ENCODE measurements at regions not wholly inside any gene's neighbourhood (a gene's known extent, or its start where the extent isn't known, plus 50 kb on each side); places are given as distances from the start of the nearest gene placed in this dataset.
"Not testable (repeated sequence)": the region's sequence is repeated elsewhere in the genome, so short reads cannot be mapped to it uniquely, and the experiment has no call there.

DNA sequence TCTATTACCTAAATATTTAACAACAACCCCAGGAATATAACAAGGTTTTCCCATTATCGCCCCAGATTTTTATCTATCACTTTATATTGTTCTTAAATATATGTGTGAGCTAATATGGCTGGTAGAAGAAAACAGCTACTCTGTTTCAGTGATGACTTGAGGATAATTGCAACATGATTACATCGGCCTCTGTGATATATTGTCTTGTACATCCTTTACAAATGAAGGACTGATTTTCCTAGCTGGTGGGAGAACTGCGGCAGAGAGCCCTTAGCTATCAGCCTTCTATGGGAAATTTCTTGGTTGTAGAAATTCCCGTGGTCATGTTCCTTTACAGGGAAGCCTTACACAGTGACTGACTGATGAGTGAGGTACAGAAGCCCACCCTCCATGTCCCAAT lies 110.9 kb upstream of the ZNF717 start:
- H3K9me3 ChIP-seq: no peaks in the 10 kb centered on the region
- H3K27ac ChIP-seq: no peak overlapping the region
- TF ChIP-seq POLR2A (IDR thresholded peaks at IDR 0.05): no peak
- DNase-seq: no peak
- H3K4me1 ChIP-seq: no peaks in the 10 kb centered on the region
- H3K36me3 ChIP-seq: no peaks in the 10 kb centered on the region
- H3K4me3 ChIP-seq: no peak overlapping the region
- no peaks in the 10 kb centered on the region for H3K27me3 ChIP-seq

DNA sequence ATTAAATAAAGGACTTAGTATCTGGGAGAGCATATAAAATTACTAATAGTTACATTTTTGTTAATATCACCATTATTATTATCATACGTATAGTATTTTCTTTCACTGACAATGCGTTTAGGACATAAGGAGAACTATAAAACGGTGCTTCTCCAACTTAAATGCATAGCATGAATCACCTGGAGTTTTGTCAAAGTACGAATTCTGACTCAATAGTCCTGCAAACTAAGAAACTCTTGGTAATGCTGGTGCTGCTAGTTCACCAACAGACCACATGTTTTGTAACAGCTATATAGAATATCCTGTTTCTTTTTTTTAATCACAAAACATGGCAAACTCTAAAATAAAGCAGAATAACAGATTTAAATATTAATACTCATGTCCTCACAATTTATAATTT lies 116.1 kb upstream of the ZNF717 start:
- H3K4me3 ChIP-seq, H3K27ac ChIP-seq, DNase-seq, H3K4me1 ChIP-seq, H3K36me3 ChIP-seq, H3K27me3 ChIP-seq, H3K9me3 ChIP-seq: not testable (repeated sequence)

DNA sequence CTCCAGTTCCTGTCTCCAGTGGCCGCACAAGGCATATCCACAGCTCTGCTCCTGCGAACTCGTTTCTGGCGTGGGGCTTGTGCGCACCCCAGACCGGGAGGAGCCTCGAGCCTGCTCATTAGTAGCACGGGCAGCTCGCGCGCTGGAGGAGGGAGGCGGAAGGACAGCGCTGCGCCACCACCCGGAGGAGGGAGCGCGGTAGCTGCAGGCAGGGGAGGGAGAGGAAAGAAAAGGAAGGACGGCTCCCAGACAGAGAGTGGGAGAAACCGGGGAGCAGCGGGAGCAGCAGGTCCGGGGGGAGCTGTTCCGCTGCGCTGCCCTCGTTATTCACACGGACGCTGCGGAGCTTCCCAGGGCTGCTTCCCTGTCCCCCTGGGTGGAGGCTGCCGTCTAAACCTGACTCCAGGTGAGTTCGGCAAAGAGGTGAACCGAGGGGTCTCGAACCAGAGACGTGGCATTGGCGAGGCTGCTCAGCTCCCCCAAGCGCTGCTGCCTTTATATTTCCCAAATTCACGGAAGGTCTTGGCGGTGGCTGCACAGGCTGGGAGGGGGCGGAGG lies 121.3 kb upstream of the ZNF717 start:
- DNase-seq: no peak

DNA sequence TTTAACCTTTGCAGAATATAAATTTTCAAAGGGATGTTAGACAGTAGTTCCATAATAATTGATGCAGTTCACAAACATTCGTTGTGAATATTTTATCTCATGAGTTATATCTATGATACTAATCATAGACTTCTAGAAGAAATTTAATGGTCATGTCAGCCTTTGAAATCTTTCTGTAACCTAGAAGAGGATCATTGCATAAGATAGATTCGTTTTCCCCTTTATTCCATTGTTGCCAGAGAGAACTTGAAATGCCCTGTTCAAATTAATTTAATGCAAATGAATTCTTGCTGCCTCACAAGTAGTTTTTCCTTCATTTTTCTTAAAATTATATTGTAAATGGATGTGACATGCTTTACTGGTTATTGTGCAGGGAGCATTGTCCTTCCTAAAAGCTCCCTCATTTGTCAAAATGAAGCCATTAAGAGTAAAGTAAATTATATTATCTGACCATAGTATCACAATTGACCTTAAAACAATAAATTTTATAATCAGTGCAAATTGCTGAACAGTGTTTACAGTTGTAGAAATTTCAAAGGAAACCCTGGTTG lies 128.5 kb upstream of the ZNF717 start:
- no peaks in the 10 kb centered on the region for H3K36me3 ChIP-seq
- H3K27ac ChIP-seq: no peak overlapping the region
- no peaks in the 10 kb centered on the region for H3K27me3 ChIP-seq
- H3K4me1 ChIP-seq: no peaks in the 10 kb centered on the region
- H3K9me3 ChIP-seq: no peaks in the 10 kb centered on the region
- H3K4me3 ChIP-seq: no peak overlapping the region
- TF ChIP-seq POLR2A (IDR thresholded peaks at IDR 0.05): no peak
- TF ChIP-seq, protein P1, sequence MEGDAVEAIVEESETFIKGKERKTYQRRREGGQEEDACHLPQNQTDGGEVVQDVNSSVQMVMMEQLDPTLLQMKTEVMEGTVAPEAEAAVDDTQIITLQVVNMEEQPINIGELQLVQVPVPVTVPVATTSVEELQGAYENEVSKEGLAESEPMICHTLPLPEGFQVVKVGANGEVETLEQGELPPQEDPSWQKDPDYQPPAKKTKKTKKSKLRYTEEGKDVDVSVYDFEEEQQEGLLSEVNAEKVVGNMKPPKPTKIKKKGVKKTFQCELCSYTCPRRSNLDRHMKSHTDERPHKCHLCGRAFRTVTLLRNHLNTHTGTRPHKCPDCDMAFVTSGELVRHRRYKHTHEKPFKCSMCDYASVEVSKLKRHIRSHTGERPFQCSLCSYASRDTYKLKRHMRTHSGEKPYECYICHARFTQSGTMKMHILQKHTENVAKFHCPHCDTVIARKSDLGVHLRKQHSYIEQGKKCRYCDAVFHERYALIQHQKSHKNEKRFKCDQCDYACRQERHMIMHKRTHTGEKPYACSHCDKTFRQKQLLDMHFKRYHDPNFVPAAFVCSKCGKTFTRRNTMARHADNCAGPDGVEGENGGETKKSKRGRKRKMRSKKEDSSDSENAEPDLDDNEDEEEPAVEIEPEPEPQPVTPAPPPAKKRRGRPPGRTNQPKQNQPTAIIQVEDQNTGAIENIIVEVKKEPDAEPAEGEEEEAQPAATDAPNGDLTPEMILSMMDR (IDR thresholded peaks at IDR 0.05): no peak
- no peak for DNase-seq

More for the DNA sequence above, 121.3 kb upstream of the ZNF717 start:
- Histone ChIP-seq H3K36me3 (no peaks in the 10 kb centered on the region), H3K4me3 (no peak overlapping the region), H3K9me3 (no peaks in the 10 kb centered on the region), H3K4me1 (no peaks in the 10 kb centered on the region), H3K27me3 (no peaks in the 10 kb centered on the region), H3K27ac (no peak overlapping the region)
- TF ChIP-seq, protein P1 (IDR thresholded peaks at IDR 0.05): no peak
- no peak for TF ChIP-seq POLR2A (IDR thresholded peaks at IDR 0.05)

DNA sequence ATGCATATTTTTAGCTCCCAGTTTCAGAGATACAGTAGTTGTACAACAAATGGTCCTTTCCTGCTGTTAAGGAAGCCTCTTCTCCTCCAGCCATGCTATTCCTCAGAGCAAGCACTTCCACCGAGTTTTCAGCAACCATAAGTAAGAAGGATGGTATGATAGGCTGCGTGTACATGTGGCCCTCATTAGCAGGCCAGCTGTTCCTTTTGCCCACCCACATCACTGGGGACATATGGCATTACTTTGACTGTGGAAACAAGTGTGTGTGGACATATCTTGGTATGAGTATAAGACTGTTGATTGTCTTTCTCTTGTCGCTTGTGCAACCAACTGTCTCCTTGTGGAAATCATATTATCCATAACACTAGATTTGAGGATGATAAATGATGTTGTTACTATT lies 129.4 kb upstream of the ZNF717 start:
- not testable (repeated sequence) for H3K4me1 ChIP-seq, H3K36me3 ChIP-seq, H3K27ac ChIP-seq, DNase-seq, H3K27me3 ChIP-seq, H3K4me3 ChIP-seq, H3K9me3 ChIP-seq

DNA sequence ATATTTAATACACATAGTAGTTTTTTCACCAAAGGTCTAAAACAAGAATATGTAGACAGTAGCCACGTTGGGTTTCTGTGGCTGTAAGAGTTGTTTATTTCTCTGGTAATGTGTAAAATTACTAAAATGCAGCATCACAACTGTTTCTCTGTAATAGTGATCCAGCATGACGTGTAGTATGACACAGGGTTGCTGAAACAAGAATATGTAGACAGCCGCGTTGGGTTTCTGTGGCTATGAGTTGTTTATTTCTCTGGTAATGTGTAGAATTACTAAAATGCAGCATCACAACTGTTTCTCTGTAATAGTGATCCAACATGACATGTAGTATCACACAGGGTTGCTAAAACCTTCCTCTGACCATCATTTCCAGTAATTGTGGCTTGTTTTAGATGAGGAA lies 153.6 kb upstream of the ZNF717 start:
- Histone ChIP-seq H3K4me3 (no peak overlapping the region), H3K36me3 (no peaks in the 10 kb centered on the region), H3K27me3 (no peaks in the 10 kb centered on the region), H3K9me3 (no peaks in the 10 kb centered on the region), H3K4me1 (no peaks in the 10 kb centered on the region), H3K27ac (no peak overlapping the region)
- DNase-seq: no peak
- no peak for TF ChIP-seq POLR2A (IDR thresholded peaks at IDR 0.05)
- TF ChIP-seq, protein P1 (IDR thresholded peaks at IDR 0.05): no peak

DNA sequence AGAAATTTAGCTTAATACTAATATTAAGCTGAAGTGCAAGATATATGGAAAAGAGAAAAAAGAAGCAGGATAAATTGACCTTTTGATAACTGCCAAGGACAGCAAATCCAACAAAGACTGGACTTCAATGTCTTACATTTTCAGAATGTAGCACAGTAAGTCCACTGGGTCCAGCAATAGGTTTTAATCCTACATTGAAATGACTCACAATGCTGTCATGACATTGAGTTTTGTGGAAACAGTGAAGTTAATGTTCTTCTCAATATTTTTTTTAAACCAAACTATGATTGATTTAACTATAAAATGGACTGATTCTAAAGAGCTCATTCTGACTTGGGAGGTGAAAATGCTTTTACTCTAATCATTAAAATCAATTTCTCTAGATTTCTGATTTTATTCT lies 166.6 kb upstream of the ZNF717 start:
- Histone ChIP-seq H3K4me1 (no peaks in the 10 kb centered on the region), H3K4me3 (no peak overlapping the region), H3K9me3 (no peaks in the 10 kb centered on the region), H3K27me3 (no peaks in the 10 kb centered on the region), H3K27ac (no peak overlapping the region), H3K36me3 (no peaks in the 10 kb centered on the region)
- no peak for DNase-seq
- TF ChIP-seq, protein P1 (IDR thresholded peaks at IDR 0.05): no peak
- TF ChIP-seq POLR2A (IDR thresholded peaks at IDR 0.05): no peak

DNA sequence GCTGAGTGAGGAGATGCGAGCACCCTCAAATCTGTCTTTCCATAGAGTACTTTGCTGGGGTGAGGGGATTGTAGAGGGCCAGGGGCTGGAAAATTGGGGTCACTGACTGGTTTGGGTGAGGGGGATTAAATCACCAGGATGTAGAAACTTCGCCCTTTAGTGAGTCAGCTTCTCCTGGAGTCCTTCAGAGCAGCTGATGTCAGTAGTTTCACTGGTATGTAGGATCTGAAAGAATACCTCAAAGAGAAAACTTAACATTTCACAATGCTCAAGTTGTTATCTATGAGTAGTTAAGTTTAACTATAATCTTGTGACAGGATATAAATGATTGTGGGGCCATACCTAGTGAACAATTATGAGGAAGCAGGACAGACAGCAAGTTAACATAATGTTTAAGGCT lies 174.7 kb upstream of the ZNF717 start:
- DNase-seq, H3K36me3 ChIP-seq, H3K27ac ChIP-seq, H3K27me3 ChIP-seq, H3K4me3 ChIP-seq, H3K4me1 ChIP-seq, H3K9me3 ChIP-seq: not testable (repeated sequence)

DNA sequence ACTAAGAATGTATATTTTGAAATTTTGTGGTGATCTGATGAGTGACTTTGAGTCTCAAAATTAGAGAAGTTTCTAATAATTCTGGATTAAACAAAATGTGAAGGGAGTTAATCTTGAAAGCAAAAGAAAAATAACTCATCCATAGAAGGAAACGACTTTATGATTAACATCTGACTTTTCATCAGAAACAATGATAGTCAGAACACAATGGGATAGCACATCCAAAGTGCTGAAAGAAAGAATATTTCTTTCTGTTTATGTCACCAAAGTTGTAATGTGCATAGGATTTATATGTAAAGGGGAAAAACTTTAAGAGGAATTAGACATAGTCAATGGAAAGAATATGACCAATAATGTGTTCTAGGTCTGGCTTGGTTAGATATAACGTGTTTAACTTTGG lies 176.7 kb upstream of the ZNF717 start:
- H3K36me3 ChIP-seq, H3K27me3 ChIP-seq: not testable (repeated sequence)

More for the DNA sequence above, 176.7 kb upstream of the ZNF717 start:
- not testable (repeated sequence) for H3K9me3 ChIP-seq, H3K4me3 ChIP-seq, DNase-seq, H3K27ac ChIP-seq, H3K4me1 ChIP-seq

Measured in Peyer's patch (tissue), 4 donors.